ENCODE measurements at regions not wholly inside any gene's neighbourhood (a gene's known extent, or its start where the extent isn't known, plus 50 kb on each side); places are given as distances from the start of the nearest gene placed in this dataset.

DNA sequence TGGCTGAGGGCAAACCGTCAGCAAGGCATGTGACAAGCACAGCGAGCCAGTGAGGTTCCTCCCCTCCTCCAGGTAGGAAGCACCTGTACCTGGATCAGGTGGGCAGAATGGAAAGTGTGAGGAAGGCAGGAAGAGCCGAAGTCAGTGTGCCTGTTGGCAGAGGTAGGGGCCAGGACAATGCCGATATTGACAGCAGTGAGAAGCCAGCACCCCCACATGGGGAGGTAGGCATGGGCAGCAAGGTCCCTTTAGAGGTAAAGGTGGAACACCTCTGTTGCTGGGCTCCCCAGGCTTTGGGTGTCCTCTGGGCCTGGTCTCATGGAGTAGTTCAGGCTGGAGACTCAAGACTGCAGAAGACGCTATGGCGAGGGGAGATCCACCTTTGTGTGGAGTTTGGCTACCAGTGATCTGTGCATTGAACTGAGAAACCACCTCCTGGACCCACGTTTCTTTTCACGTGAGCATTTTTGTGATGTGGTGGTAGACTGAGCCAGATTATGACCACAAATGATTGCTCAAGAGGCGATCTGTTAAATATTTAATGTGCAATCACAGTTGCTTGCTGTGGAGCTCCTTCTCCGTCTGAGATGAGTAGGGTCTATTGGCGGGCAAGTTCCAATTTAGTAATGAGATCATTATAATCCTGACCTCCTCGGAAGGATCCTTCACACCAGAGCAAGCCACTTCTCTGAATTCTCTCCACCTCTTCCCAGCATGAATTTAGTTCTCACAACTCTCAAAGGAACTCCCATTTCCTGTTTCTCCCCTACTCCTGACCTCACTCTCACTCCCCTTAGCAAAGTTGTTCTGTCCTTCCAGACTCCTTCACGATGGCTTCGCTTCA lies 174.8 kb downstream of the CDH26 start:
- TF ChIP-seq POLR2A (IDR thresholded peaks at IDR 0.05; ENCODE audit: low read depth, low read length) (no peak), POLR2AphosphoS5 (IDR thresholded peaks at IDR 0.05; ENCODE audit: low read depth, low read length) (no peak), SPI1 (IDR thresholded peaks at IDR 0.05; ENCODE audit: low read depth, low read length) (no peak), TAF1 (IDR thresholded peaks at IDR 0.05; ENCODE audit: low read depth, low read length) (no peak), POU2F2 (IDR thresholded peaks at IDR 0.05; ENCODE audit: low read depth, low read length) (no peak), PAX5 (IDR thresholded peaks at IDR 0.05; ENCODE audit: insufficient read depth, low read length, severe bottlenecking) (no peak)

Data from GM12891 (cell line).